Muscle layer of colon (tissue), 2 donors: ENCODE measurements at regions not wholly inside any gene's neighbourhood (a gene's known extent, or its start where the extent isn't known, plus 50 kb on each side); places are given as distances from the start of the nearest gene placed in this dataset.
A peak's percentile ranks its signal among the peaks of the same experiment; 100 is the strongest.

ENCODE experiments used
- H3K27ac ChIP-seq: one replicate; pipeline ENCODE4 v1.7.0; 2013; ENCODE audit warnings: low read depth, mild to moderate bottlenecking, low read length, moderate library complexity
- H3K27me3 ChIP-seq, 2 donors: one replicate each; pipeline ENCODE4 v1.7.0; 2013; ENCODE audit warnings: low read length in 2 of 2, mild to moderate bottlenecking in 2 of 2; ENCODE audit not compliant: insufficient read depth in 2 of 2, control insufficient read depth in 1 of 2
- H3K36me3 ChIP-seq: one replicate; pipeline ENCODE4 v1.7.0; 2013; ENCODE audit warnings: mild to moderate bottlenecking, low read length; ENCODE audit not compliant: insufficient read depth
- H3K4me1 ChIP-seq: one replicate; pipeline ENCODE4 v1.7.0; 2013; ENCODE audit warnings: mild to moderate bottlenecking, low read length; ENCODE audit not compliant: insufficient read depth
- H3K4me3 ChIP-seq, 2 donors: one replicate each; pipeline ENCODE4 v1.7.0; 2013; ENCODE audit warnings: low read length in 2 of 2, low read depth in 1 of 2, mild to moderate bottlenecking in 1 of 2, moderate library complexity in 1 of 2
- H3K9ac ChIP-seq: one replicate; pipeline ENCODE4 v1.7.0; 2013; ENCODE audit warnings: low read length
- H3K9me3 ChIP-seq: one replicate; pipeline ENCODE4 v1.7.0; 2013; ENCODE audit warnings: mild to moderate bottlenecking, low read length
- donor health status: abdominal sarcoma.
- donor health status: Adenocarcinoma of cecum.

DNA sequence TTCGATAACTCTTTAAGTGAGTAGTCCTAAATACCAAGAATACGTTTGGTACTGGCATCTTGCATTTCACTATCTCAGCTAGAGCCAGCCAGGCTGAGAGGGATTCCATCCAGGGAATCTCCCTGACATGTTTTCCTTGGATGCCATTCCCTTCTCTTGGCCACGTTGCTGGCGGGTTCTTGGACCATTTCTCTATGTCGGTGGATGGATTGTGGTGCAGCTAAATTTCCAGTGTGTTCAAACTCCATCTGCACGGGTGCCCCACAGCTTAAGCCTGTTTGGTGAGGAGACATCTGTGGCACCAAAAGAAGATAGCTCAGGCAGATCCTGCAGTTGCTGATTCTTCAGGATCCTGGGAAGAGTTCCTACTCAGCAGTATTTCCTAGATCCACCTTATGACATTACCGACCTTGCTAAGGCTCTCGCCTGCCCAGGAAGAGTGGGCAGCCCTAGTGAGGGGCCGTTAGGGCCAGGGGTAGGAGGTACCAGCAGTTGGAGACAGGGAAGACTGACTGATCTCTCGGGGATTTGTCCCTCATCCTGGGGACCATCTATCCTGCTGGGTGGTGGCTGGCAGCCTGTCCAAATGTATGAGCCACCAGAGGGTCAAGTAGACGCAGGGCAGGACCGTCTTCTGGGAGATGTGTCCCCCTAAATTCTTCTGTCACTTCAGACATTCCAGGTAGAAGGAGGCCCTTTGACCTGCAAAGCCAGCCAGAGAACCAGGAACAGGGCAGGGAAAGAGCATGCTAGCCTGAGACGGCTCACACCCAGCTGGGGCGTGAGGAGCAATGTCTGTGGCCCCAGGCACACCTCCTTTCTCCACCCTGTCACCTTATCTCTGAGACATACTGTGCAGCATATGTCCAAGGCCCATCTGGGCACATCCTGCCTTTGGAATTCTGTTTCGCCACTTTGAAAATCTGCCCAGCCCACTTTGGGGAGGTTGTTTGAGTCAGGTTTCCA lies 72.6 kb upstream of the CAPRIN2 start:
- Histone ChIP-seq H3K4me1 (no peaks in the 10 kb centered on the region), H3K27ac (no peak overlapping the region), H3K4me3 (no peak overlapping the region), H3K9me3 (no peaks in the 10 kb centered on the region), H3K27me3 (no peaks in the 10 kb centered on the region), H3K9ac (no peak overlapping the region), H3K36me3 (no peaks in the 10 kb centered on the region)

DNA sequence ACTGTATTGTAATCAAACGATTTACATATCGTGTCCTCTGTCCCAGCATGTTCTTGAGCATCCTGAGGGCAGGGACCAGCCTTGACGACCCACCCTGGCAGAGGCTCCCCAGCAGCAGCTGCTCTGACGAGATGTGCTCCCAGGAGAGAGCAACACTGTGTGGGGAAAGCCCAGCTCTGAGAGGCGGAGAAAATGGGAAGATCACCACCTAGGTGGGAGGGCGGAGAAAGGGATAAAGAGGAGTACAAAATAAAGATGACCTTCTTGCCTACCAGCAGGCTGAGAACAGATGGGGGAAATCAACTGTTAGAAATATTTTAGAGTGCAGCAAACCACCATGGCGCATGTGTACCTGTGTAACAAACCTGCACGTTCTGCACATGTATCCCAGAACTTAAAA lies 71.5 kb upstream of the CAPRIN2 start:
- Histone ChIP-seq H3K36me3 (no peaks in the 10 kb centered on the region), H3K27me3 (no peaks in the 10 kb centered on the region), H3K9ac (no peak overlapping the region), H3K27ac (no peak overlapping the region), H3K9me3 (no peaks in the 10 kb centered on the region), H3K4me3 (no peak overlapping the region), H3K4me1 (no peaks in the 10 kb centered on the region)

DNA sequence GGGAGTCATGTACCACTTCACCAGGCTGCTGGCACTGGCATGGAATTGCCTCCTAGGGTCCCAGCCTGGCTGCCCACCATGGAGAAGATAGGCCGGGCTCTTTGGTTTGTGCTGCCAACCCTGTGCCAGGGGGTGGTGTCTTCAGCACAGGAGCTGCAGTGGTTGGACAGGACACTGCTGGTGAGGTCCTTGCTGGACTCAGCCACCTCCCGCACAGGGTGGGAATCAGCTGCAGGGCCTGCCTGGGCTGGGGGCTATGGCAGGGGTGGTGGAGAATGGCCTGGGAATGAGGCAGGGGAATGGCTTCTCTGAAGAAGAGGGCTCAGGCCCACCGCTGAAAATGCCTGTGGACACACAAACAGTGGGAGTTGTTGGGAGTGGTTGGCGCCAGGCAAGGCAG lies 70.6 kb upstream of the CAPRIN2 start:
- Histone ChIP-seq H3K4me3 (no peak overlapping the region), H3K4me1 (no peaks in the 10 kb centered on the region), H3K27me3 (no peaks in the 10 kb centered on the region), H3K9ac (no peak overlapping the region), H3K27ac (no peak overlapping the region), H3K9me3 (no peaks in the 10 kb centered on the region), H3K36me3 (no peaks in the 10 kb centered on the region)

DNA sequence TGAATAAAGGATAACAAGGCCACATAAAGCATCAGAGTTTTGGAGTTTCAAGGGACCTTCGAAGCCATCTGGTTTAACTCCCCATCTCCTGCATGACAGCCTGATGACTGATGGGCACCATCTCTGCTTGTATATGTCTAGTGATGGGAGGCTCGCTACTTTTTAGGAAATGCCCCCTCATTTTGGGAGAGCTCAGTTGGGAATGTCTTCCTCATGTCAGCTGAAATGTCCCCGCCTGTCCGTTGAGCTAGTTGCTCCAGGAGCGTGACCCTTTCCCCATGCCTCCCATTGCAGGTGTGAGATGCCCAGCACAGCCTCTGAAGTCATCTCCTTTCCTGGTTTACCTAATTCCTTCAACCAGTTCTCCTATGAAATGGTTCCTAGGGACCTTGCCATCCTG lies 69.6 kb upstream of the CAPRIN2 start:
- H3K9ac ChIP-seq, result no peak overlapping the region
- no peaks in the 10 kb centered on the region for H3K4me1 ChIP-seq
- no peaks in the 10 kb centered on the region for H3K9me3 ChIP-seq
- H3K36me3 ChIP-seq, result no peaks in the 10 kb centered on the region
- no peaks in the 10 kb centered on the region for H3K27me3 ChIP-seq
- H3K27ac ChIP-seq, result no peak overlapping the region
- H3K4me3 ChIP-seq, result no peak overlapping the region

DNA sequence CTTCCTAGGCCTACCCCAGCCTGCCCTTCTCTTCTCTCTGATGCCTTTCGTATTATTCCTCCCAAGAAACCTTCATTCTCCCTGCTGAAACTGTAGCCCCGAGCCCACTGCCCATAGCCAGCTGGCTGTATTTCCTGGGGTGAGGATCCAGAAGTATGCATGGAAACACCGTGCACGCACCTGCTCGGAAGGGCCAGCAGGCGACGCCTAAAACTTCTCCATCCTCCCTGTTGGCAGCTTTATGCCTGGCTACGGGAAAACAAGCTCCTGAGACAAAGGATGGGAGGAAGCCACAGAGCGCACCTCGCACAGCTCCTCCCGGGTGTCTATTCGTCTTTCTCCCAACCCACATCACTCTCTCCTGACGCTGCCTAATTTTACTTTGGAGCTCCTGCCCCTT lies 69.0 kb upstream of the CAPRIN2 start:
- H3K27me3 ChIP-seq, result no peaks in the 10 kb centered on the region
- H3K36me3 ChIP-seq, result no peaks in the 10 kb centered on the region
- no peak overlapping the region for H3K9ac ChIP-seq
- H3K4me1 ChIP-seq, result no peaks in the 10 kb centered on the region
- H3K27ac ChIP-seq, result no peak overlapping the region
- no peaks in the 10 kb centered on the region for H3K9me3 ChIP-seq
- H3K4me3 ChIP-seq, result no peak overlapping the region

DNA sequence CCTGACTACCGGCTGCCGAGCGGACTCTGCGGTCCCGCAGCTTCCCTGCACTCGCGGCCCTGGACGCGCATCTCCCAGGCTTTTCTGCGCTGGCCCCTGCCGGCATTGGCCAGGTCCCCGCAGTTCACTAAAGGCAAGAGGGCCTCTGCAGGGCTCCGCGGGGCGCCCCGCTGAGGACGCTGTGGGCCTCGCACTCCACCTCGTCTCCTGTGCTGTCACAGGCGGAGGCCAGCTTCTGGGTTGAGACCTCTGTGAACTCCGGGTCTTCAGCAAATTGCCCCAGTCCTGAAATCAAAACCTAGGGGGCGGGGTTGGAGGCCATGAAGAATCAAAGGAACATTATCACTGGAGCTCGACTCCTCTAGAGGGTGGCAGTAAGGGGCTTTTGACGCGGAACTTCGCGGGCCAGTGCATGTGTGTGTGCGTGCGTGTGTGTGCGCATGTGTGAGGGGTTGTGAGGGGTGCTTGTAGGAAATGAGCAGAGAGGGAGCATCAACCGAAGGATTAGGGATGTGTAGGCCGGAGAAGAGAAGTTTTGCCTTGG lies 68.5 kb upstream of the CAPRIN2 start:
- peak overlapping the region; percentile 6 for H3K9ac ChIP-seq
- no peaks in the 10 kb centered on the region for H3K36me3 ChIP-seq
- H3K4me3 ChIP-seq, result peak overlapping the region; percentile 54 to 62
- peak overlapping the region; percentile 78 for H3K27ac ChIP-seq
- no peaks in the 10 kb centered on the region for H3K9me3 ChIP-seq
- H3K4me1 ChIP-seq, result no peaks in the 10 kb centered on the region
- H3K27me3 ChIP-seq, result no peaks in the 10 kb centered on the region

DNA sequence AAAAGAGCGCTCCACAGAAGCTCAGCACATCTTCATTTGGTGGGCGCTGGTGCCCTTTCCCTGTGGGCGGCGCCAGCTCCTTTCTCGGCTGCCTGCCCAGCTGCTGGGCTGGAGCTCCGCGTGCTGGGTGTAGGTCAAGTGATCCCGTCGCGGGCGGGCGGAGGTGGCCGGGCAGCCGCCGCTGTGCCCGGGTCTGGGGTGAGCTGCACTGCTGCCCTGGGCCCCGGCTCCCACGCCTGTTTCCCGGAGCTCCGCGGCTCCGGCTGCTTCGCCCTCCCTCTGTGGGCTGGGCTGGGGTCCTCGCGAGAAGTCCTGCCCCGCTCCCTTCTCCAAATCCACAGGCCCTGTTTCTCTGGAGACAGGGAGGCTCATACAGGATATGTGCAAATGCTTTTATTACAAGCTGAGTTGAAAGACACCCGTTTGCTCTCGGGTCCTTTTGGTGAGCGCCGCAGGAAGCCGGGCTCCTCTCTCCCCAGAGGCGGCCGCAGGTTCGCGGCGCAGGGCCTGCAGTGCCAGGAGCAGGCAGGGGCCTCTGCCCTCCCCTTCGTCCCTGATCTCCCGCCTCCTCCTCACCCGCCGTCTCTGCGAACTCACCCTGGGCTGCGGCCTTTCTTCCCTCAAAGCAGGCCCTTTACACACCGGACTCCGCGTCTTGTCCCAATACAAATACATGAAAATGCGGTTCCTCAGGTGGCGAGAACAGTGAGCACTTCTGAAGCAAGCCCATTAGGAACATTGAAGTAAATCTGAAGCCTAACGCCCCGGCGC lies 67.8 kb upstream of the CAPRIN2 start:
- Histone ChIP-seq H3K9ac (peak overlapping the region; percentile 6), H3K9me3 (no peaks in the 10 kb centered on the region), H3K36me3 (no peaks in the 10 kb centered on the region), H3K27ac (peak overlapping the region; percentile 78), H3K4me1 (no peaks in the 10 kb centered on the region), H3K4me3 (peak overlapping the region; percentile 54 to 62), H3K27me3 (no peaks in the 10 kb centered on the region)

DNA sequence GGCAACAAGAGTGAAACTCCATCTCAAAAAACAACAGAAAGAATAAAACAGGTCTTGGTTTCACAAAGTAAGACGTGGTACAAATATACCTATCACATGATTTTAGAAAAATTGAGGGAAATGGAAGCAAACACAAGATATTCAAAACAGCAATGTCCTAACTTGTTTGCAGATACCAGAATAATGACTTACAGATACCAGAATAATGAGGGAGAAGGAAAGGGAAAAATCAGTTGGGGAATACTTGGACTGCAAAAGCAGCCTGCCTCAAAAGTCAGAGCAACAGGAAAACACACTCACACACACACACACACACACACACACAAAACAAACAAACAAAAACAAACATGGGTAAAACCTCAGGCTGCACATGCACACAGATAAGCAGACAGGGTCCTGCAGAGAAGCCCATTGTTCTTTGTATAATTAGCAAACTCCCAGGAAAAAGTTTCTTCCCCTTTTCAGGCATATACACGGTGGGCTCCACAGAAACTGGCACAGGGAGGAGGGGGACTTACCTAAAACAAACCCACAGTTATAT lies 65.7 kb upstream of the CAPRIN2 start:
- no peaks in the 10 kb centered on the region for H3K4me1 ChIP-seq
- no peak overlapping the region for H3K27ac ChIP-seq
- H3K36me3 ChIP-seq, result no peaks in the 10 kb centered on the region
- no peak overlapping the region for H3K9ac ChIP-seq
- no peaks in the 10 kb centered on the region for H3K9me3 ChIP-seq
- no peaks in the 10 kb centered on the region for H3K27me3 ChIP-seq
- no peak overlapping the region for H3K4me3 ChIP-seq

DNA sequence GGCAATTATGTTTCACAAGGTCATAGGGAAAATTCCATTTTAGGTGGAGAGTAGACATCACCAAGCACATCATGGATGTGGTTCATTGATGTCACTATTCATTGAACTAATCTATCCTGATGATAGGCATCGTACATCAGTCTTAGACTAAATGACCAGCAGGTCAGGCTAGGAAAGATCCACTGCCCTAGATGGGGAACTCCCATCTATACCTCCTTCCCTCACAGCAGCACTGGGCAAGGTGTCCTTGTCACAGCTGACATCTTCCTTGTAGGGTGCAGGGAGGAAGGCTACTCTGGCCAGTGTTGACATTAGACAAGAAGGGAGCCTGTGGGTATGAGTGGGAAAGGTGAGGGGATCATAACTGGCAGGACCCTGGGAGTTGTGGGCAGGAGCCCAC lies 63.8 kb upstream of the CAPRIN2 start:
- Histone ChIP-seq H3K9ac (no peak overlapping the region), H3K36me3 (no peaks in the 10 kb centered on the region), H3K27me3 (no peaks in the 10 kb centered on the region), H3K27ac (no peak overlapping the region), H3K9me3 (no peaks in the 10 kb centered on the region), H3K4me1 (no peaks in the 10 kb centered on the region), H3K4me3 (no peak overlapping the region)

DNA sequence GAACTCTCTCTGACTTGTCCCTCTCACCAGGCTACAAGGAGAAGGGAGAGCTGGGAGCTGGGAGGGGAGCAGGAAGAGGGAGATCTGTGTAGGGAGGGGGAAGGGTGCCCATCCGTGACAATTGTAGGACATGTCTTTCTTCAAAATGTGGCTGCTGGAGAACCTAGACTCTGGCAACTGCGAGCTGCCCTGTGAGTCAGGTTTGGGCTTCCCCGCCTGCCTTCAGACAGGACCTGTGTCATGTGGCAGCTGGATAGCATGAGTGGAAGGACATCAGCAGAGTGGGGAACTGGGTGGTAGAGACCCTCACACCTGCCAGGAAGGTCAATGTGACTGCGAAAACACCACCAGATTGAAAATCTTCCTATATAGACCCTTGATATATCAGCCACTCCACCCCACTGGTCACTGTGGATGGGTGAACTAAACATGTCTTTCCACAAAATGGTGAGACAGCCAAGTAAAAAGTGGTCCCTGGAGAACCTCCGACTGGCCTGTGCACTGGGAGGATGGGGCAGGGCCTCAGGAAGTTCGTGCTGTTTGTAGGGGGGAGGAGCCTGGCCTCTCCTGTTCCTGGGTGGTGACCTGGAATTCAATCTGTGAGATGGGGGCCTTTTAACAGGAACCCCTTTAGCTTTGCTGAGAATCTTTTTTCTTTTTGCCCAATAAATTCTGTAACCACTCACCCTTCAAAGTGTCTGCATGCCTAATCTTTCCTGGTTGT lies 62.2 kb upstream of the CAPRIN2 start:
- no peak overlapping the region for H3K9ac ChIP-seq
- H3K4me1 ChIP-seq, result no peaks in the 10 kb centered on the region
- no peaks in the 10 kb centered on the region for H3K9me3 ChIP-seq
- no peaks in the 10 kb centered on the region for H3K36me3 ChIP-seq
- no peak overlapping the region for H3K27ac ChIP-seq
- no peaks in the 10 kb centered on the region for H3K27me3 ChIP-seq
- no peak overlapping the region for H3K4me3 ChIP-seq

DNA sequence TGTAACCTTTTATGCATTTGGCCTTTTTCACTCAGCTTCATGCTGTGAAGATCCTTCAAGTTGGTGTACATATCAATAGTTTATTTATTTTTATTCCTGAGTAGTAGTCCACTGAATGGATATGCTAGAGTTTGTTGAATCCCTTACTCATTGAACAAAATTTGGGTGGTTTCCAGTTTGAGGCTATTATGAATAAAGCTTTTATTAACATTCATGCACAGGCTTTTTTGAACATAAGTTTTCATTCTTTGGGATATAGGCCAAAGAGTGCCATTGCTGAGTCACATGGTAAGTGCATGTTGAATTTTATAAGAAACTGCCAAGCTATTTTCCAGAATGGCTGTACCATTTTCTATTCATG lies 59.5 kb upstream of the CAPRIN2 start:
- Histone ChIP-seq H3K4me3 (no peak overlapping the region), H3K27ac (no peak overlapping the region), H3K9me3 (no peaks in the 10 kb centered on the region)

More for the DNA sequence above, 59.5 kb upstream of the CAPRIN2 start:
- no peaks in the 10 kb centered on the region for H3K36me3 ChIP-seq
- no peaks in the 10 kb centered on the region for H3K4me1 ChIP-seq
- H3K27me3 ChIP-seq, result no peaks in the 10 kb centered on the region
- H3K9ac ChIP-seq, result no peak overlapping the region
